GM21526 (cell line): ENCODE measurements at regions not wholly inside any gene's neighbourhood (a gene's known extent, or its start where the extent isn't known, plus 50 kb on each side); places are given as distances from the start of the nearest gene placed in this dataset.

Experiments
- ATAC-seq: cut with Tn5 transposase; IDR thresholded peaks from one replicate; pipeline ENCODE4 v1.9.1; 2021; ENCODE audit warnings: moderate library complexity; ENCODE audit not compliant: unreplicated experiment, low FRiP score

DNA sequence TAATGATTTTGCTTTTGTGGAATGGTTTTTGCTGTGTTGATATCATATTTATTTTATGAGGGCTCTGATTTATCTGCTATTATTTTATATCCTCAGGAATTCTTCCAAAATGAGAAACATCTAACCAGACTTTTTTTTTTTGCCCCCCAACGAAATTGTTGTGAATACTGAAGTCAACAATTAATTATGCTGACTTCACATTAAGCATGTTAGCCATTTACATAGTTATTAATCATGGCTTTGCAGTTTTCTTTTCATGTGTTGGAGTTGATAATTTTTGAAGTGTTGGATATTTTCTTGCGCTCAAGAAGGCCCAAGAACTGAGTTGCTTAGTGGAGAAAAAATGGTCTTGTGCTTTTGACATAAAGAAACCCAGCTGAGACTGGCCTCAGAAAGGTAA lies 246.6 kb upstream of the CRY1 start:
- no peak for ATAC-seq

DNA sequence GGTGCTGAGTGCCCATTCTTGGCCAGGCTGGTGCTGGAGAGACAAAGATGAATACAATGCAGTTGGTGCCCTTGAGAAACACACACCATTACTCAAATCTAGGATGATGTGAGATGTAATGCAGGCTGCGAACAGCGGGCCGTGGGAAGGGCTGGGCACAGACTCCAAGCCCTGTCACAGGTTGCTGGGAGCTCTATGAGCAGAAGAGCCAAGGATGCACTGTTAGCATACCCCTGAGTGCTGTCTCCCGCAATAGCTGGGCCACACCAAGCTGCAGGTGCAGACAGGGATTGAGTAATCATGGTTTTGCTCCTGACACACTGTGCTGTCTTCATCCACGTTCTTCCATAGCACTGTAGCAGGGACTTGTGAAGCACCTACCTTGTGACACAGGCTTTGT lies 247.5 kb upstream of the CRY1 start:
- ATAC-seq, result no peak

DNA sequence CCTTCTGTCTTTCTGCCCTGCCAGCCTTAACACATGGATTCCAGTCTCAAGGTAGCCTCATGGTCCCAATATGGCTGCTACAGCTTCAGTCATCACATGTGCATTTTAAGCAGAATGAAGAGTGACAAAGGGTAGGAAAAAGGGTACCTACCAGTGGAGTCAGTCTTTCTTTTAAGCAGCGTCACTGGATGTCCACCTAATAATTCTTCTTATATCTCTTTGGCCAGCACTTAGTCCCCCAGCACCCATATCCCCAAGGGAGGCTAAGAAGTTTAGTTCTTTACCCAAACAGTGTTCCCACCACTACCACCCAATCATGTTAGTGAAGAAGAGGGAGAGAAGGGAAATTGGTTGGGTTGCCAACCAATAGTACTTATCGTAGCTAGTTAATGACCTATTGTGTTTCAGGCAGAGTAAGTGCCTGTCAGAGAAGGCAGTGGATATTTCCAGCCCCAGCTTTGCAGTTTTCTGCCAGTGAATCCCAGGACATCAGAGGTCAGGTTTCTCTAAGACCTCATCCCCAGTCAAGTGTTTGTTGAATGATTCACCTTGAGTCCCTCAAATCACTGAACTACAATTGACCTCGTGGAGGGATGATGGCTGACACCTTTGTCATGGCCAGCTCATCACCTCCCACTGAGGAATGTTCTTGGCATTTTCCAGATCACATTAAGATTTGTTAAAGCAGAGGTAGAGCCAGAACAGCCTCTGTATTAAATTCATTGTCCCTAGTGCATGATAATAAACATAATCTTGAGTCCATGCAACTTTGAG lies 250.9 kb upstream of the CRY1 start:
- ATAC-seq, result no peak

DNA sequence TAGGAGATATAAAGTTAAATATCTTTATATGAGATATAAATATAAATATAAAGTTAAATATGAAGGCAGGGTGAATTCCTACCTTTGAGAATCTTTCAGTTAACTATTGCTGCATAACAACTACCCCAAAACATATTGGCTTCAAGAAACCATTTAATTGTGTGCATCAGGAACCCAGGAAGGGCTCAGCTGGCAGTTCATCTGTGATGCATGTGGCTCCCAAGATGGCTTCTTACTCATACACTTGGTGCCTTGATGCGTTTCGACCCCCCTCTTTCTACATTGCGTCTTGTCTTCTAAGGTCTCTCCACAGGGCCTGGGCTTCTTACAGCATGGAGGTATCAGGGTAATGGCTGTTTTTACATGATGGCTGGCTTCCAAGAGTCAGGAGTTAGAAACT lies 253.9 kb upstream of the CRY1 start:
- ATAC-seq, result no peak

- ATAC-seq, result no peak
These were observed 255.8 kb upstream of the CRY1 start for GRCh38 chr12:107349008-107349747.

DNA sequence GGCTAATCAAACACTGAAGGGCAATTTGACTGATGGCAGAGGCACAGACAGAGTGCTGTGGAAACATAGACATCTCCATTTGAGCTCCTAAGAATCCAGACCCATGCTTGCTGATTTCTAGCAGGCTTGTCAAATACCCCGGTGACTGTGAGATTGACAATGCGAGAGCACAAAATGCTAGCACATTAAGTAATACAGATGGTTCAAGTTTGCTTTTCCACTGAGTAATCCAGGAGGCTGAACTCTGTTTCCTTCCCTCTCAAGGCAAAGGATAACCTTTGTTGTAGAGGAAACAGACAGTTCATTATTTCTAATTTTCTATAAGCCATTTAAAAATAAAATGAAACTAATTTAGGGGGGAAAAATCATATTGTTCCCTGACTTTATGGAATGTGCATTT lies 256.5 kb upstream of the CRY1 start:
- no peak for ATAC-seq

DNA sequence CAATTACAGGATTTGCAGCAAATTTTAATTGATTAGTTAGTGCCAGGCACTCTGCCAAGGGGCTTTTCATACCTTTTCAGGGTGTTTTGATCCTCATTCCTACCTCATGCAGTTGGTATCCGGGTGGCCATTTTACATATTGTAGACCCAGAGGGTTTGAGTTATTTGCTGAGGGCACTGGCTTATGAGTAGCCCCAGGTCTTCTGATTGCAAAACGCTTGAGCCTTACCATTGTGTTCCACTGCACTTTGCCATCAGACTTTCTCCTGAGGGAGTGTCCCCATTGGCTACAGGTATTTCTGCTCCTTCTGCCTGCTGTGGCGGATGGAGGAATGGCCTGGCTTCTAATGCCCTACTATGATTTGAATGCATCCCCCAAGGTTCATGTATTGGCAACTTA lies 257.8 kb upstream of the CRY1 start:
- ATAC-seq, result no peak

GRCh38 chr12:107351713-107352112 lies 258.4 kb upstream of the CRY1 start:
- no peak for ATAC-seq

DNA sequence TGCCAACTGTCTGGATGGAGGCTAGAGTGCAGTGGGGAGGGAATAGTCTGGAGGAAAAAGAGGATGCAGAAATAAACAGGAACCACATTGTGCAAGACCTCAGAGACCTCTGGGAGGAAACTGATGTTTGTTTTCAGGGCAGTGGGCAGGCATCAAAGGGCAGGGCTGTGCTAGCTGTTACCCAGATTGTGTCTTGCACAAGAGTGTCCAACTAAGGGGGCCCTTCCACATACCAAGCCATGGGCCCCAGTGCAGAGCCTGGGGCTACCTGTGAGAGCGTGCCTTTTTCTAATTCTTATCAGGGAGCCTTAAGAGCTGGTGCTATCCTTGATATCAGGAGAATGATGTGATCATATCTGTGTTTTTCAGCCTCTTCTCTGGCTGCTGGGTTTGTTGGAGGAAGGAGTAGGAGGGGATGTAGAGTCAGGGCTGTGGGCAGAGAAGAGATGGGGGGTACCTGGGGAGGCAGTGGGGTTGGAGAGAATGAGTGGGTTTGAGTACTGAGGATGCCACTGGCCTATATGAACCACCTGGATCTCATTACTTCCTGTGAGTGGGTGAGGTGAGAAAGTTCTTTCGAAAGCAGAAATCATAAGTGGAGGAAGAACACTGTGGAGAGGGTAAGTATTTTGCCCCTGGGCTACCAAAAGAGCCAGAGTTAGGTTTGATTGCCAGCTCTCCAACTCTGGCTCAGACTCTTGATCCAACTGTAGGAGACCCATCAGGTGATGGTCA lies 259.2 kb upstream of the CRY1 start:
- no peak for ATAC-seq

DNA sequence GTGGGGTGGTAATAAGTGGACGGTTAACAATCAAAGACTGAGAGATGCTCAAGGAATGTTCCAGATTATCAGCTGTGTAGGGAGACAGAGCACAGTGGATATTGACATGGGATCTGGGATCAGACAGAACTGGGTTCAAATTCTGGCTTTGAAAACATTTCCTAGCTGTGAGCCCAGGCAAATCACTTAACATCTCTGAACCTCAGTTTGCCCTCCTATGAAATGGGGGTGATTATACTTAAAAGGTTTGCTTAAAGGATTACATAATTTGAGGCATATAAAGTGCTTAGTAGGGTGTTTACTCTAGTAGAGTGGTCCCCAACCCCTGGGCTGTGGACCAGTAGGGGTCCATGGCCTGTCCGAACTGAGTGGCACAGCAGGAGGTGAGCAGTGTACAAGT lies 260.0 kb upstream of the CRY1 start:
- no peak for ATAC-seq

DNA sequence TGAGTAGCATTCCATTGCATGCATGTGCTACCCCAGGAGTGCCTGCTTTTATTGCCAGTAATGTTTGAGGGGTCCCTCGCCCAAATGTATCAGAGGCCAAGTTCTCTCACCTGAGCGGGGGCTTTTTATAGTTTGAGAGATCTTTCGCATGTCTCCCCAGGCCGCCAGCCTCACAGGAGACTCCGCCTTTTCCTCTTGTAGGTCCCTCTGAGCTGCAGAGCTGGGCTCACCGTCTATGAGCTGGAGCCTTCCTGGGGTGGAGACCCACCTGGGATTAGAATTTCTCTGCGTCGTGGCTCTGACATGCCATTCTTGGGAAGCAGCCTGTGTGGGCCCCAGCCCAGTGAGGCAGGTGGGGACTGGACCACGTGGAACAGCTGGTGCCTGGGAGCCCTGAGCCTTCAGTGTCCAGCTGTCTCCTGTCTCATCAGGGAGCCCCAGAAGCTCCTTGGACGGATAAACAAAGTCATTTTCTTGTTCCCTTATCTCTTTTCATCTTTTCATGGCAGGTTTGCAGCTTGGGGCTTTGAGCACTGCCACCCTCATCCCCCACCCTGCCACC lies 261.7 kb upstream of the CRY1 start:
- no peak for ATAC-seq

GRCh38 chr12:107355612-107356011 lies 262.3 kb upstream of the CRY1 start:
- no peak for ATAC-seq

- no peak for ATAC-seq
These were observed 263.1 kb upstream of the CRY1 start for GRCh38 chr12:107356266-107356936.

DNA sequence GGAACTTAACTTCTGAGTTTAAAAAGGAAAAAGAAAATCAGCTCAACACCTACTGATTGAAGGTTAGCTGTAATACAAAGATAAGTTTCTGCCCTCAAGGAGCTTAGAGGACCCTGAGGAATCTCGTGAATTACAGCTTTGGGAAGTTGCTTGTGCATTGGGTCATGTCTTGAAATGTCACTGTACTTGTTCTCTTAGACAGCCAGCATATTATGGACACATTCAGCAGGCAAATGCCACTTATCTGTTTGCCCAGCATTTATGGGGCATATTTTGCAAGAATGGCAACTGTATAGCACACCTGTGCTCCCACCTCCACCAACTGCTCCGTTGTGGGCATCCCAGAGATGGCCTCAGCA lies 263.6 kb upstream of the CRY1 start:
- ATAC-seq, result no peak

DNA sequence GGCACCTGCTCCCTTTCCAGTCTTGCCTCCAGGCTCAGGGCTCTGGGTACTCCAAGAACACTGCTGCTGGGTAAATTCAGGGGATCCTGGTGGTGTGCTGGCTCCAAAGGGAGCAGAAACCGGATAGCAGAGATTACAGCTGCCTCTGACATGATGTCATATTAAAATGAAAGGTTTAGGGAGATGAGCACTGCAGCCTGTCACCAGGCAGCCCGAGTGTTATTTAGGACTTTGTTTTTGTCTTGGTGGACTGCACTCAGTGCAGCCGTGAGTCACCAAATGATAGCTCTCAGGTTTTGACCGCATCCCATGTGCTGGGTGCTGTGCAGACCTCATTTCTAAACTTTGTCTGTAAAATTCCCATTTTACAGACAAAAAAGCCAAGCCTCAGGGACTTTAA lies 266.0 kb upstream of the CRY1 start:
- ATAC-seq, result no peak

DNA sequence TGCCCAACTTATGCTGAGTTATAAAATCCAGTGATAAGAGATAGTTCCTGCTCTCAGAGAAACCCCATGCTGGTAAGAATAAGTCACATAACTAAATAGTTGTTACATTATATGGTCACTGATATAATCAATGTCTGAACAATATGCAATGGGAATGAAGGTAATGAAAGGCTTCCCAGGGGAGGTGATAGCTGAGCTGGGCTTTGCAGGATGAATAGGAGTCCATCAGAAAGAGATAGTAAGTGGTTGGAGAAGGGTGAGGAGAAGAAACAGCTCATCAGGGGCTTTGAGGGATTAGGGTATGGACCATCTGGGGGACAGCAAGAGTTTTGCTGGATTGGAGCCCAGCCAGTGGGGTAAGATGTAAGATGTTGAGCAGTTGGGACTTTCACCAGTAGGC lies 266.7 kb upstream of the CRY1 start:
- ATAC-seq, result no peak

- ATAC-seq, result no peak
These were observed 267.1 kb upstream of the CRY1 start for GRCh38 chr12:107360482-107360881.

GRCh38 chr12:107361970-107362369 lies 268.6 kb upstream of the CRY1 start:
- no peak for ATAC-seq

GRCh38 chr12:107362960-107363359 lies 269.6 kb upstream of the CRY1 start:
- no peak for ATAC-seq

DNA sequence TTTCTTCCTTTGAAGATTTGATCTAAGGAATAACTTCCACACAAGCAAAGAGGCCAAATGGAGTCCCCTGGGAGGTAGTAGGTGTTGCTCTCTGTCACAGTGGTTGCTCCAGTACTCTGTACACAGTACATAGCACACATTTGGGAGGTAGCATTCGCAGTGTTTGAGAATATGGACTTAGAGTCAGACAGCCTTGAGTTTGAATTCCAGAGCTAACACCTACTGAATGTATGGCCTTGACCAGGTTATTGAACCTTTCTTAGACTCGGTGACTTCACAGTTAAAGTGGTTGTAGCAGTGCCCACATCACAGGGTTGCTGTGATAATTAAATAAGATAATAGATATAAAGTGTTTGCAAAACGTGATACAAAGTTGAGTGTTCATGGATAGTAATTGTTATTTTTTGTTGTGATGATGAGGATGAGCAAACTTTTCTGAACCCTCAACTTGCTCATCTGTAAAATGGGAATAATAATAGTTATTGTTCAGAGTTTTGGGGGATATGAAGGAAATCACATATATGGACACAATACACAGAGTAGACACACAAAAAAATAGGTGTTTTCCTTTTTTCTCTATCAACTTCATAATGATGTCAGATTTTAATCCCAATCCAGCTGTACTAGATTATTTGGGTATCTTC lies 271.6 kb upstream of the CRY1 start:
- ATAC-seq, result no peak
